ENCODE measurements at regions not wholly inside any gene's neighbourhood (a gene's known extent, or its start where the extent isn't known, plus 50 kb on each side); places are given as distances from the start of the nearest gene placed in this dataset.
"Not testable (repeated sequence)": the region's sequence is repeated elsewhere in the genome, so short reads cannot be mapped to it uniquely, and the experiment has no call there.

DNA sequence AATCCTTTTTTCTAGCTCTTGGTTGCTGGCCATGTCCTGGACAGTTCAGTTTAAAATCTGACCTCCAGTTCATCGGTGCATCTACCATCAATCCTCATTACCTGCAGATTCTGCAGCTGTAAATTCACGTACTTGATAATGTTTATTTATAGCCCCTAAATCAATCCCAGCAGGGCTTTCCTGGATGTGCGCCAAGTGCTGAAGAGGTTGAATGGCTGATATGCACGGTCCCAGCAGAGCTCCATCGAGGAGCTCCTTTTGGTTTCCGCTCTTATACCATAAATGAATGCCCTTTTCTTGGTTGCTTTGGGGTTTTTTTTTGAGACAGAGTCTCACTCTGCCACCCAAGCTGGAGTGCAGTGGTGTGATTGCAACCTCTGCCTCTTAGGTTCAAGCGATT is 91.2 kb upstream of the CCZ1B start:
- H3K4me1 ChIP-seq, result no peaks in the 10 kb centered on the region
- 72% methylated on average over 7 of the region's 7 CpGs for WGBS

DNA sequence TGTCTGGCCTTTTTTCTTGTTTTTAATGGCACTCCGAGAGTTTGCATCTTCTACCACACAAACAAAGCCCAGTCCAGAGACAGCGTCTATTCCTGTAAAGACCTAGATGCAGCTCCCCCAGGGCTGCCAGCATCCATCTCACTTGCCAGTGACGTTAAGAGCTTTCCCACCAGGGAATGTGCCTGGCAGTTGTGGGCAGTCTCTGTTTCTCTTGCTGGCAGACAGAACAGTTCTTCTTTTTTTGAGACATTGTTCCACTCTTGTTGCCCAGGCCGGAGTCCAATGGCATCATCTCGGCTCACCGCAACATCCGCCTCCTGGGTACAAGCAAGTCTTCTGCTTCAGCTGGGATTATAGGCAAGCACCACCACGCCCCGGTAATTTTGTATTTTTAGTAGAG is 93.1 kb upstream of the CCZ1B start:
- intact Hi-C loops (cut with DNase I); H3K27me3 ChIP-seq; H3K36me3 ChIP-seq: not testable (repeated sequence)

More for the DNA sequence above, 91.2 kb upstream of the CCZ1B start:
- H3K4me3 ChIP-seq, result no peak overlapping the region
- H3K27me3 ChIP-seq, result no peaks in the 10 kb centered on the region
- no peaks in the 10 kb centered on the region for H3K9me3 ChIP-seq
- H3K27ac ChIP-seq (replicated peaks in 1 of 4), result no peak overlapping the region
- intact Hi-C loops (cut with DNase I), result no loop called here
- DNase-seq (ENCODE audit: extremely low spot score), result no peak
- no peaks in the 10 kb centered on the region for H3K36me3 ChIP-seq
- TF ChIP-seq EP300 (IDR thresholded peaks at IDR 0.05) (no peak), POLR2AphosphoS5 (IDR thresholded peaks at IDR 0.05) (no peak), POLR2A (IDR thresholded peaks at IDR 0.05; ENCODE audit: low read depth) (no peak)
- TF ChIP-seq, protein P1, sequence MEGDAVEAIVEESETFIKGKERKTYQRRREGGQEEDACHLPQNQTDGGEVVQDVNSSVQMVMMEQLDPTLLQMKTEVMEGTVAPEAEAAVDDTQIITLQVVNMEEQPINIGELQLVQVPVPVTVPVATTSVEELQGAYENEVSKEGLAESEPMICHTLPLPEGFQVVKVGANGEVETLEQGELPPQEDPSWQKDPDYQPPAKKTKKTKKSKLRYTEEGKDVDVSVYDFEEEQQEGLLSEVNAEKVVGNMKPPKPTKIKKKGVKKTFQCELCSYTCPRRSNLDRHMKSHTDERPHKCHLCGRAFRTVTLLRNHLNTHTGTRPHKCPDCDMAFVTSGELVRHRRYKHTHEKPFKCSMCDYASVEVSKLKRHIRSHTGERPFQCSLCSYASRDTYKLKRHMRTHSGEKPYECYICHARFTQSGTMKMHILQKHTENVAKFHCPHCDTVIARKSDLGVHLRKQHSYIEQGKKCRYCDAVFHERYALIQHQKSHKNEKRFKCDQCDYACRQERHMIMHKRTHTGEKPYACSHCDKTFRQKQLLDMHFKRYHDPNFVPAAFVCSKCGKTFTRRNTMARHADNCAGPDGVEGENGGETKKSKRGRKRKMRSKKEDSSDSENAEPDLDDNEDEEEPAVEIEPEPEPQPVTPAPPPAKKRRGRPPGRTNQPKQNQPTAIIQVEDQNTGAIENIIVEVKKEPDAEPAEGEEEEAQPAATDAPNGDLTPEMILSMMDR (IDR thresholded peaks at IDR 0.05), result no peak

DNA sequence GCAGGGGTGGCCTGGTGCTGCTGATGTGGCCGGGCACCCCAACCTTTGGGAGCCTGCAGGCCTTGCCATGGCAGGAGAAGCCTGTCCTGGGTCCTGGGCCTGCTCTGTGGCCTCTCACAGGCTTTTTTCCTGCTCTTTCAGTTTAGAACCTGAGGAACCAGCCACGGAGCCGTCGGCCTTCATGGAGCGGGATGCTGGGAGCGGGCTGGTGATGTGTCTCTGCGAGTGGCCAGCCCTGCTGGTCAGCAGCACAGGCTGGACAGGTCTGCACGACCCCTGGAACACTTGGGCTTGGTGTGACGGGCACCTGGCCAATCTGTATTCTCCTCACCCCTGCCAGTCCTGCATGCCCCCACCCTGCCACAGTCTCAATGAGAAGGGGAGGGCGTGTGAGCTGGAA is 98.4 kb upstream of the CCZ1B start:
- H3K27me3 ChIP-seq; H3K27ac ChIP-seq (replicated peaks in 1 of 4); H3K9me3 ChIP-seq; H3K4me1 ChIP-seq; H3K36me3 ChIP-seq; H3K4me3 ChIP-seq; DNase-seq (ENCODE audit: extremely low spot score); intact Hi-C loops (cut with DNase I): not testable (repeated sequence)
- 96% methylated on average over 8 of the region's 10 CpGs for WGBS

More for the DNA sequence above, 93.1 kb upstream of the CCZ1B start:
- H3K4me3 ChIP-seq; H3K4me1 ChIP-seq; DNase-seq (ENCODE audit: extremely low spot score); H3K27ac ChIP-seq (replicated peaks in 1 of 4); H3K9me3 ChIP-seq: not testable (repeated sequence)
- 85% methylated on average over 8 of the region's 9 CpGs for WGBS

DNA sequence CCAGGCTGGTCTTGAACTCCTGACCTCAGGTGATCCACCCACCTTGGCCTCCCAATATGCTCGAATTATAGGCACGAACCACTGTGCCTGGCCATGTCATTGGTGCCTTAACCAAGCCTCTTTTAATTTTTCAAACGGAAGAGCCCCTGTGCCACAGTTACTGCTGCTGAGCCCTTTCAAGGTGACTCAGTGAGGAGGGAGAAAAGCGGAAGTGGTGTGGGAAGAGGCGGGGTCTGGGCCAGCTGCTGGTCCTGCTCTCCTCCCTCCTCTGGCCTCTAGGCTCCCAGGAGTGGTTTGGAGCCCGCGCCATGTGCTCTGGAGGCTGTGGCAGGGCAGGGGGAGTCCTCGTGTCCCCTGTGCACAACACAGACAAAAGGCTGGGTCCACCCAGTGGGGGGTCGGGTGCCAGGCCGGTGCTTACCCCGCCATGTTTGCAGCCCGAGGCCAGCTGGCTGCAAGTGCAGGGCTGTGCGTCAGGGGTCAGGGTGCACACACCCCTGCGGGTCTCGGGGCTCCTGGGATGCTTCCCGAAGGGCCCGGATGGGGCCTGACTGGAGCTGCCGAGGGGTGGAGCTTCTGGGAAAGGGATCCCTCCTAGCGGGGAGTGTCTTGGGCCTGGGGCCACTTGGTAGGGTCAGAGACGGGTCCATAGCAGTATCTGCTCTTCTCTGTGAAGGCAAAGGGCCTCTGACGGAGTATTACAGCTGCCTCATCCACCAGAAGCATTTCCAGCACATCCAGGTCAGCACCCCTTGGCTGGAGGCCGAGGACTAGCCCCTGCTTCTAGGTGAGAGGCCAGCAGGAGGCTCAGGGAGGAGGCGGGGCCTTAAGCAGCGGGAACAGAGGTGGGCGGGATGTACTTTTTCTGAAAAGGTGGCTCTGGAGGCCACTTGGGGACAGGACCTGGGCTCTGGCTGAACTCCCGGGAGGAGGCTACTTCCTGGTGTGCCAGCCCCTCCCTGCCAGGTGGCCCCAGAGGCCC is 100.4 kb upstream of the CCZ1B start:
- H3K4me1 ChIP-seq; DNase-seq (ENCODE audit: extremely low spot score); H3K27me3 ChIP-seq; intact Hi-C loops (cut with DNase I); H3K4me3 ChIP-seq; H3K27ac ChIP-seq (replicated peaks in 1 of 4); H3K36me3 ChIP-seq; H3K9me3 ChIP-seq: not testable (repeated sequence)
- WGBS, result 79% methylated on average over 13 of the region's 26 CpGs

DNA sequence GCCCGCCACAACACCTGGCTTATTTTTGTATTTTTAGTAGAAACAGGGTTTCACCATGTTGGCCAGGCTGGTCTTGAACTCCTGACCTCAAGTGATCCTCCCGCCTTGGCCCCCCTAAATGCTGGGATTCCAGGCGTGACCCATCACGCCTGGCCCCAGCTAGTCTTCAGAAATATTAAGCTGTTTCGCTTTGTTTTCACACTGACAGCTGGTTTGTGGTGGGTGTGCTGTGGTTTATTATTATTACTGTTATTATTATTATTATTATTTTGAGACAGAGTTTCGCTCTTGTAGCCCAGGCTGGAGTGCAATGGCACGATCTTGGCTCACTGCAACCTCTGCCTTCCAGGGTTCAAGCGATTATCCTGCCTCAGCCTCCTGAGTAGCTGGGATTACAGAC is 101.6 kb upstream of the CCZ1B start:
- H3K4me1 ChIP-seq; intact Hi-C loops (cut with DNase I); H3K36me3 ChIP-seq; H3K9me3 ChIP-seq; H3K27me3 ChIP-seq; DNase-seq (ENCODE audit: extremely low spot score); H3K4me3 ChIP-seq; H3K27ac ChIP-seq (replicated peaks in 1 of 4): not testable (repeated sequence)
- 95% methylated on average over 8 of the region's 8 CpGs for WGBS

DNA sequence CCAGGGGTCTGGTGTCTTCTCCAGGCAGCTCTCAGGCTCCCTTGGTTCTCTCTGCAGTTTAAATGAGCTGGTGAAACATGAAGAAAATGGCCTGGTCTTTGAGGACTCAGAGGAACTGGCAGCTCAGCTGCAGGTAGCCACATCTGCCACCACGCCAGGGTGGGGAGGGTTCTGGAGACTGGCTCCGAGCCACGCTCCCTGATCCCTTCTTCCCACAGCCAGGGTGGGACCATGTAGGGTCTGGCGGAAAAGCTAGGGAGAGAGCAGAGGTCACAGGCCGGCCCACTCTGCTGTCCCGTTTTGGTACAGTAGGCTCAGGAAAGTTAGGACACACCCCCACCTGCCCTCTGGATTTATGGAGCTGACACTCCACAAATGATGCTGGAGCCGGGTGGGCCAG is 103.5 kb upstream of the CCZ1B start:
- intact Hi-C loops (cut with DNase I); H3K27me3 ChIP-seq; H3K9me3 ChIP-seq; H3K27ac ChIP-seq (replicated peaks in 1 of 4); H3K4me1 ChIP-seq; H3K4me3 ChIP-seq; DNase-seq (ENCODE audit: extremely low spot score); H3K36me3 ChIP-seq: not testable (repeated sequence)
- 95% methylated on average over 7 of the region's 7 CpGs for WGBS

DNA sequence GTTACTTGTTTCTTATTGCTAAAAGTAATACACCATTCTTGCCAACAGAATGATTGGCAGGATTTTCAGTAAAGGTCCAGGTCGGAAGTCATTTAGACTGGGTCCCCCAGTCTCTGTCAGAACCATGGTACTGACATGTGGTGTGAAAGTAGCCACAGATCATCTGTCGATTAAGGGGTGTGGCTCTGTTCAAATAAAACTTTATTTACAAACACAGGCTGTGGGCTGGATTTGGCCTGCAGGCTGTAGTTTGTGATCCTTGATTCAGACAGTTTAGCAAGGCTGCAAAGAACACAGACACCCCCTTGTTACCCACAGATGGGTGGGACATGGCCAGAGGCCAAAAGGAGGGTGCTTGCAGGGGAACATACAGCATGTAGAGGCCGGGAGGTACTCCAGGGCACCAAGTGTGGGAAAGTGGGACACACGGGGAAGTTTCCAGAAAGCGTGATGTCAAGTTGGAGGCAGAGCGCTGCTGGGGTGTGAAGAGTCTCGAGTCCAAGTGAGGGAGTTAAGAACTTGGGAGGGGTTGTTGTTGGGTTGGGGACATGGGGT is 104.1 kb upstream of the CCZ1B start:
- H3K4me1 ChIP-seq; intact Hi-C loops (cut with DNase I); H3K9me3 ChIP-seq; H3K27ac ChIP-seq (replicated peaks in 1 of 4); H3K36me3 ChIP-seq; DNase-seq (ENCODE audit: extremely low spot score); H3K4me3 ChIP-seq; H3K27me3 ChIP-seq: not testable (repeated sequence)
- 79% methylated on average over 7 of the region's 7 CpGs for WGBS

DNA sequence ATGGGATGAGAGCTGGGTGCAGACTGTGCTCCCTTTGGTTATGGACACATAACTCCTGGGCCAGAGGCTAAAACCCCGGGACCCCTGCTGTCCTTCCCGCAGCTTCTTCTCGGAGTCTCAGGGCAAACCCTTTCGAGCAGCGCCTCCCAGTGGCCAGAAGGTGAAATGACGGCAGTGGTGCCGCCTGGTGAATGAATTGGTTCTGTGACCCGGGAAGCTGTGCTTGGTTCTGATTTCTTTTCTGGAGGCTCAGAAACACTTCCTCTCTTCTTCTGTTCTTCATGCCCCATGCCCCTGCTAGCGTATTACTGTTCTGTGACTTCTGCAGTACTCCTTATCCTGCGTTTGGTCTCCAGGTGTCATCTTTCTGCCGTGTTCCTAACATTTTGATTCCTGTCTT is 104.7 kb upstream of the CCZ1B start:
- H3K36me3 ChIP-seq; H3K27me3 ChIP-seq; H3K9me3 ChIP-seq; DNase-seq (ENCODE audit: extremely low spot score); intact Hi-C loops (cut with DNase I); H3K4me3 ChIP-seq; H3K27ac ChIP-seq (replicated peaks in 1 of 4); H3K4me1 ChIP-seq: not testable (repeated sequence)
- TF ChIP-seq, protein P1 (IDR thresholded peaks at IDR 0.05), result peak in 1 of 3 experiments; percentile 56
- 10% methylated on average over 11 of the region's 11 CpGs for WGBS

DNA sequence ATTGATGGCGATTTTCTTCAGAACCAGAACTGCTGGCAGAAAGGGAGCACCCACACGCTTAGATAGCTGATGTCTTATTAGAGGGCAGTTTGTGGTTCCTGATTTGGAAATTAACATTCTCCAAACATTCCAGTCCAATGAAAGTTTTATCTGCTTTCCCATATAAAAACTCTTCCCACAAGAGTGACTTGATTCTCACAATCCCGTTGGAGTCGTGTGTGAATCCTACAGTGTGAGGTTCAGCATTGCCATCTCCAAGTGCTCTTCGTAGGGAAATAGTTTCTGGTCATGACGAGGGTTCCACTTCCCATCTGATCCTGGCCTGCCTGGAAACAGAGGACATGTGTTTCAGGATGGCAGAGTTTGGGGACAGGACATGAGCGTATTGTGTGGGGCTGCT is 105.4 kb upstream of the CCZ1B start:
- H3K9me3 ChIP-seq; H3K36me3 ChIP-seq; H3K27ac ChIP-seq (replicated peaks in 1 of 4); H3K4me3 ChIP-seq; intact Hi-C loops (cut with DNase I); H3K27me3 ChIP-seq; H3K4me1 ChIP-seq; DNase-seq (ENCODE audit: extremely low spot score): not testable (repeated sequence)
- WGBS, result 80% methylated on average over 4 of the region's 7 CpGs

DNA sequence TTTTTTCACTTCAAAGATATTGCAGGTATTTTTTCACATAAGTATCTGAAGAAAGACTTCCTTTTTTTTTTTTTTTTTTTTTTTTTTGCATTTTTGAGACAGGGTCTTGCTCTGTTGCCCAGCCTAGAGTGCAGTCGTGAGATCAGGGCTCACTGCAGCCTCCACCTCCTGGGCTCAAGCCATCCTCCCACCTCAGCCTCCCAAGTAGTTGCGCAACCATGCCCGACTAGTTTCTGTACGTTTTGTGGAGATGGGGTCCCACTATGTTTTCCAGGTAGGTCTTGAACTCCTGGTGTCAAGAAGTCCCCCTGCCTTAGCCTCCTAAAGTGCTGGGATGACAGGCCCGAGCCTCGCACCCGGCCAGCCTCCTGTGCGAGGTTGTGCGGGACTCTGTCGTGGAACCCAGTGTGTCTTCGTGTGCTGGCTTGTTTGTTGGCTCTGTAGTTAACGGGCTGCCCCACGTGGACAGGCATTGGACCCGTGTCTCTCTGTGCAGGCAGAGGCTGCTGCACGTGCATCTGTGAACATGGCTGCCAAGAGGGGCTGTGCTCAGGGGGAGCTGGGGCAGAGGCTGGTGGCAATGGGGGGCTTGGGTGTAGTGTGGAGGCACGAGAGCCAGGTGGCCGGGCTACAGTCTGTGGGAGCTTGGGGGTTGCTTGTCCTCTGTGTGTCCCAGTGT is 108.0 kb upstream of the CCZ1B start:
- DNase-seq (ENCODE audit: extremely low spot score); H3K4me1 ChIP-seq; H3K36me3 ChIP-seq; H3K27ac ChIP-seq (replicated peaks in 1 of 4); intact Hi-C loops (cut with DNase I); H3K27me3 ChIP-seq; H3K4me3 ChIP-seq; H3K9me3 ChIP-seq: not testable (repeated sequence)
- WGBS, result 83% methylated on average over 4 of the region's 17 CpGs

Data from esophagus muscularis mucosa (tissue), 4 donors.